ENCODE measurements at regions not wholly inside any gene's neighbourhood (a gene's known extent, or its start where the extent isn't known, plus 50 kb on each side); places are given as distances from the start of the nearest gene placed in this dataset.

DNA sequence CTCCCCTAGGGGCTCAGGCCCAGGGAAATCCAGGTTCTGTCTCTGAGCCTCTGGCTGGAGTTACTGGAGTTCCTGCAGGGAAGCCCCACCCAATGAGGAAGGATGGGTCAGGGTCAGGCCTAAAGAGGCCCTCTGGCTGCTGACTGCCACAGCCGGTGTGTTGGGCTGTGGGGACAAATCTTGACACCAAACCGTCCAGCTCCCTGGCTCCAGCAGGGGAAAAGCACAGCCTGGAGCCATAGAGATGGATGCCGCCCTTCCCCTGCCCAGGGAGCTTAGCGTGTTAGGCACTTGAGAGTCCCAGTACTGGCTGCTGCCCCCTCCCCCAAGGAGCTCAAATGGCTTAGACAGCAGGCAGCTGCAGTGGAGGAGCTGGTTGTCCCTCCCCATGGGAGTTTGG lies 321.3 kb upstream of the LCORL start:
- TF ChIP-seq, protein P1, sequence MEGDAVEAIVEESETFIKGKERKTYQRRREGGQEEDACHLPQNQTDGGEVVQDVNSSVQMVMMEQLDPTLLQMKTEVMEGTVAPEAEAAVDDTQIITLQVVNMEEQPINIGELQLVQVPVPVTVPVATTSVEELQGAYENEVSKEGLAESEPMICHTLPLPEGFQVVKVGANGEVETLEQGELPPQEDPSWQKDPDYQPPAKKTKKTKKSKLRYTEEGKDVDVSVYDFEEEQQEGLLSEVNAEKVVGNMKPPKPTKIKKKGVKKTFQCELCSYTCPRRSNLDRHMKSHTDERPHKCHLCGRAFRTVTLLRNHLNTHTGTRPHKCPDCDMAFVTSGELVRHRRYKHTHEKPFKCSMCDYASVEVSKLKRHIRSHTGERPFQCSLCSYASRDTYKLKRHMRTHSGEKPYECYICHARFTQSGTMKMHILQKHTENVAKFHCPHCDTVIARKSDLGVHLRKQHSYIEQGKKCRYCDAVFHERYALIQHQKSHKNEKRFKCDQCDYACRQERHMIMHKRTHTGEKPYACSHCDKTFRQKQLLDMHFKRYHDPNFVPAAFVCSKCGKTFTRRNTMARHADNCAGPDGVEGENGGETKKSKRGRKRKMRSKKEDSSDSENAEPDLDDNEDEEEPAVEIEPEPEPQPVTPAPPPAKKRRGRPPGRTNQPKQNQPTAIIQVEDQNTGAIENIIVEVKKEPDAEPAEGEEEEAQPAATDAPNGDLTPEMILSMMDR (IDR thresholded peaks at IDR 0.05 in 4 of 5, conservative IDR thresholded peaks at IDR 0.05 in 1 of 5), result no peak
- no peak for TF ChIP-seq POLR2A (IDR thresholded peaks at IDR 0.05)
- Histone ChIP-seq H3K4me1 (no peaks in the 10 kb centered on the region), H3K36me3 (no peaks in the 10 kb centered on the region), H3K27ac (no peak overlapping the region), H3K9me3 (no peaks in the 10 kb centered on the region), H3K27me3 (no peaks in the 10 kb centered on the region), H3K4me3 (no peak overlapping the region)
- in situ Hi-C loops (cut with MboI; ENCODE audit: low sequenced_read_pairs in 4 of 4), result no loop called here
- DNase-seq (no peak), ATAC-seq (no peak)
- intact Hi-C loops (cut with DNase I; ENCODE audit: low total_unique reads), result no loop called here

DNA sequence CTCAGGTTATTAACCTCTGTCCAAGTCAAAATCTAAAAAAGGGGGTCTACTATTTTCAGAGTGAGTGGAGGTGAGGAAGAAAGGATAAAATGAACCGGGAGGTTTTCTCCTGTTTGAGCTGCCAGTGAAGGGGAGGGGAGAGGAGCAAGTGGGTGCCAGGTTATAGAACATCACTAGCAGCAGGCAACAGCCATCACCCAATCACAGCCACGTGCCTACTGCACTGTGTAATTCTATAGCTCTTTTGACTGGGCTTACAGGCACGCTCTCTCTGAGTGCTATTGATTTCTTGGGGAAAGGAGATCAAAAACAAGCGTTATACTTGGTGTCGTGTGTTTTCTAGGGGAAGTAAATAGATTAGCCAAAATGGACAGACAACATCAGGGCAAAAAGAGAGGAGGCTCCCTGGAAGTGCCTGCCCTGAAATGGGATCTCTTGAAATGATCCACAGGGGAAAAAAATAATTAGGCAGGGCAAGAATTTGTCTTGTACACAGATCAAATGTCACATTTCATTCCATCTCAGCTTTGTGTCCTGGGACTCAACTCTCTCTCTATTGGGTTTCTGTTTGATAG lies 300.5 kb upstream of the LCORL start:
- DNase-seq (no peak), ATAC-seq (no peak)
- Histone ChIP-seq H3K4me3 (no peak overlapping the region), H3K4me1 (peaks cover 0 to 5% of the 10 kb centered on the region in 2 donors), H3K9me3 (no peaks in the 10 kb centered on the region), H3K36me3 (no peaks in the 10 kb centered on the region), H3K27ac (no peak overlapping the region), H3K27me3 (no peaks in the 10 kb centered on the region)
- TF ChIP-seq POLR2A (IDR thresholded peaks at IDR 0.05), result no peak
- TF ChIP-seq, protein P1 (IDR thresholded peaks at IDR 0.05 in 4 of 5, conservative IDR thresholded peaks at IDR 0.05 in 1 of 5), result no peak
- in situ Hi-C loops (cut with MboI; ENCODE audit: low sequenced_read_pairs in 4 of 4), result no loop called here
- intact Hi-C loops (cut with DNase I; ENCODE audit: low total_unique reads), result no loop called here

DNA sequence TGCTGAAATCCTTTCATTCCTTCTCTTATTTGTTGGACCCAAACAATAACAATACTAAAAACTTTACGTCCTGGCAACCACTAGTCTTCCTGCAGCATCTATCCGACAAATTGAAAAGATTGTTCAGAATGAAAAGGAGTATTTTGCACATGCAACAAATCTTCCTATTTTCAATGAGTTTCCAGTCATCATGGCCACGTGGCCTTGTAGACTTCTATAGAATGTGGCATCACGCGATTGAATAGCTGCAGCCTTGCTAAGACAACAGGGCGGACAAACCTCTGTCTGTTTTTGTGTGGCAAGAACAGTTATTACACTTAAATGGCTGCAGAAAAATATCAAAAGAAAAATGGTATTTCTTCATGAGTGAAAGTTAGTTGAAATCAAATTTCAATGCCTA lies 297.9 kb upstream of the LCORL start:
- Histone ChIP-seq H3K27me3 (no peaks in the 10 kb centered on the region), H3K9me3 (no peaks in the 10 kb centered on the region), H3K4me3 (no peak overlapping the region), H3K4me1 (peaks cover 0 to 5% of the 10 kb centered on the region in 2 donors), H3K36me3 (no peaks in the 10 kb centered on the region), H3K27ac (no peak overlapping the region)
- DNase-seq (no peak), ATAC-seq (no peak)
- intact Hi-C loops (cut with DNase I; ENCODE audit: low total_unique reads), result no loop called here
- no peak for TF ChIP-seq POLR2A (IDR thresholded peaks at IDR 0.05)
- TF ChIP-seq, protein P1 (IDR thresholded peaks at IDR 0.05 in 4 of 5, conservative IDR thresholded peaks at IDR 0.05 in 1 of 5), result no peak
- in situ Hi-C loops (cut with MboI; ENCODE audit: low sequenced_read_pairs in 4 of 4), result no loop called here

DNA sequence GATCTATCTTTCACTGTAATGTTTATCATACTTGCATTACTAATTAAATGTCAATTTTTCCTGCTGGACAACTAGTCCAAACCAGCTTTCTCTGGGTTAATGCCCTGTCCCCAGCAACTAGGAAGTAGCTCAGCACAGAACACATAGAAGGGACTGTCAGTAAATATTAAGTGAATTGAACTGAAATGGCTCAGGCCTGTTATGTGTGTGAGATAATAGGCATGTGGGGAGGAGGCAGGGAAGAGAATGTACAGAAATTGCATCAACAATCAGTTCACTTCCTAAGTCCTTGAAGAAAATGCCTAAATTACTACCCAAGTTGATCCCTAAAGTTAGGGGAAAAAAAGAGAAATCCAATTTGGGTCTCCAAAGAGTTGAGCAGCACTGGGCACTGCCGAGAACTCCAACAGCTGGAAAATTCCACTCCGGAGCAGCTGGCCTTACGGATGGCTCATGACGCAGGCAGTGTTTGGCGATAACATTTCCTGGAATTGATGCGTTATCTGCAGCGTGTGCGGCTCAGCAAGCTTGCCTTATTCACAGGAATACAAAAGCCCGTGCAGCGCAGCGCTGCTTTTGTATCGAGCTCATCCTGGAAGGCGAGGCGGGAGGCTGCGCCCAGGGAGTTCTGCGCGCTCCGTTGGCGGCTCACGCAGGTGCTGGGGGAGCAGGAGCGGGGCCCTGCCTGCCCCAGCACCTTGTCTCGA lies 297.3 kb upstream of the LCORL start:
- in situ Hi-C loops (cut with MboI; ENCODE audit: low sequenced_read_pairs in 4 of 4), result no loop called here
- Histone ChIP-seq H3K27me3 (no peaks in the 10 kb centered on the region), H3K27ac (peak overlapping the region in 1 of 4 donors; percentile 39), H3K9me3 (no peaks in the 10 kb centered on the region), H3K4me3 (no peak overlapping the region), H3K36me3 (no peaks in the 10 kb centered on the region), H3K4me1 (peaks cover 0 to 5% of the 10 kb centered on the region in 2 donors)
- DNase-seq, result no peak
- intact Hi-C loops (cut with DNase I; ENCODE audit: low total_unique reads), result no loop called here
- peak; percentile 36 to 41 for ATAC-seq
- no peak for TF ChIP-seq POLR2A (IDR thresholded peaks at IDR 0.05)
- TF ChIP-seq, protein P1 (IDR thresholded peaks at IDR 0.05 in 4 of 5, conservative IDR thresholded peaks at IDR 0.05 in 1 of 5), result no peak

Measured in gastrocnemius medialis (tissue), 4 donors.